HK-2 (cell line): ENCODE measurements at regions not wholly inside any gene's neighbourhood (a gene's known extent, or its start where the extent isn't known, plus 50 kb on each side); places are given as distances from the start of the nearest gene placed in this dataset.

Source experiments
- DNase-seq: peaks from one replicate; pipeline ENCODE4 v3.0.0-alpha.2; 2018; ENCODE audit not compliant: unreplicated experiment

- DNase-seq = no peak
These were observed 275.4 kb upstream of the C2CD4B start for GRCh38 chr15:62440362-62441105.

- DNase-seq = peak; percentile 51
These were observed 279.3 kb upstream of the C2CD4B start for GRCh38 chr15:62444104-62445022.

- no peak for DNase-seq
These were observed 280.2 kb upstream of the C2CD4B start for GRCh38 chr15:62445244-62445643.

GRCh38 chr15:62446984-62447383, 281.9 kb upstream of the C2CD4B start:
- no peak for DNase-seq

- no peak for DNase-seq
These were observed 282.7 kb upstream of the C2CD4B start for GRCh38 chr15:62447742-62448141.

GRCh38 chr15:62449638-62450037, 284.6 kb upstream of the C2CD4B start:
- no peak for DNase-seq

DNA sequence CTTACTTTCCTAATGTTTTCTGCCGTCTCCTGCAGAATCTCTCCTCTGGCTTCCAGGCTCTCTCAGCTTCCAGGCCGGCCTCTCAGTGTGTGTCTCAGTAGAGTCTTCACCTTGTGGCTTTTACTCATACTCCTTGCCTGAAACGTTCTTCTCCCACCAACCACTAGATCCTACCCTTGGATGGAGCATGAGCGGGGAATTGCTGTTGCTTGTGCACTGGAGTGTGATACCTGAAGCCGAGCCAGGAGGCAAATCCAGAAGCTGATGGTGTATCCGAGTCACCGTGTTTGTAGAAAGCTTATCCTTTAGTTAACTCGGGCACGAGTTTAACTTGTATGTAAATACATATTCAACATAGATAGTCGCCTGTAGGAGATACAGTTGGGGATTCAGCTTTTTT, 285.0 kb upstream of the C2CD4B start:
- DNase-seq = peak; percentile 16

DNA sequence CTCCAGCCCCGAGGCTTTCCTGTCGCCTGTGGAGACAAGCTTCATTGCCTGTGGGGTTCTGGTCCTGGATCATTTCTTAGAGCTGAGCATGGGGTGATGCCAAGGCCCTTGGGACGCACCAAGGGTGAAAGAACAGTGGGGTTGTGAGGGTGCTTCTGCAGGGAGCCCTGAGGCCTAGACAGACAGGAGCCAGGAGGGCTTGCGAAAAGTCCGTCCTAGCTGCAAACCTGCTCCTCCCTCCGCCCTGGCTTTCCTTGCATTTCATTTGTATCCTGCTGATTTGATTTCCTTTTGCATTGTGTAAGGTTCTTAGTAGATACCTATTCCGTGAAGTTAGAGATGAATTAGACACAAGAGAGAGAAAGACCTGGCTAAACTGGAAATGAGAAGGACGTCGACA, 286.9 kb upstream of the C2CD4B start:
- no peak for DNase-seq

- no peak for DNase-seq
These were observed 287.6 kb upstream of the C2CD4B start for GRCh38 chr15:62452667-62453066.

DNA sequence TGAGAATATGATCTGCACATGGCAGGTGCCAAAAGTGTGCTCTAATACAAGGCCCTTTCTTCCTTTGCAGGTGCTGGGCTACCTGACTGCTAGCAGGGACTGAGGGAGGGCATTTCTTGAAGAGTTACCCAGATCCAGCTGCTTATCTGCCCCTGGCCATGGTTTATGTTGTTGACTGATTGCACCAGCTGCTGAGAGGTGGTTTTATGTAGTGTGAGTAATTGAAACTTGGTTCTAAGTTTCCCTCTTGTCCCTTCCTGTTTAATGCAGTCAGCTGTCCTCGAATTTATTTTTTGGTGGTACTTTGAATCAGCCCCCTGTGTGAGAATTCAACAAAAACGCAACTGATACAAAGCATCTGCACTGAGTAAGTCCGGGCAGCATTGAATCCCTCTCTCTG, 288.3 kb upstream of the C2CD4B start:
- no peak for DNase-seq

DNA sequence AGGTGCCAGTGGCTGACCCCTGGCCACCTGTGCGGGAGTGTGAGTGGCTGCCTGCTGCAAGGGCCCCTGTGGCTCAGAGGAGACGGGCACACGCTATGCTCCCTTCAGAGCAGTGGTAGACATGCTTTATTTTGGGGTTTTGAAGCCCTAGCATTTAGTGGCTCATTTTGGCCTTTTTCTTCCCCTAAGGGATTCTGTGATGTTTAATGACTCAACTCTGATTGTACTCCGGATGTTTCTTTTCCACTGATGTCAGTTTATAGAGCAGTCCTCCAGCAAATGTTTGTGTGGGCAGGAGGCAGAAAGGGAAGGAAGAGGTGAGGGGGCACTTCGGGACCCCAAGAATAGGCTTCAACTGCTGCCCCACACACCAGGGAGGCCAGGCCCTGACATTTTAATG, 288.9 kb upstream of the C2CD4B start:
- no peak for DNase-seq

- no peak for DNase-seq
These were observed 289.6 kb upstream of the C2CD4B start for GRCh38 chr15:62454567-62455172.

DNA sequence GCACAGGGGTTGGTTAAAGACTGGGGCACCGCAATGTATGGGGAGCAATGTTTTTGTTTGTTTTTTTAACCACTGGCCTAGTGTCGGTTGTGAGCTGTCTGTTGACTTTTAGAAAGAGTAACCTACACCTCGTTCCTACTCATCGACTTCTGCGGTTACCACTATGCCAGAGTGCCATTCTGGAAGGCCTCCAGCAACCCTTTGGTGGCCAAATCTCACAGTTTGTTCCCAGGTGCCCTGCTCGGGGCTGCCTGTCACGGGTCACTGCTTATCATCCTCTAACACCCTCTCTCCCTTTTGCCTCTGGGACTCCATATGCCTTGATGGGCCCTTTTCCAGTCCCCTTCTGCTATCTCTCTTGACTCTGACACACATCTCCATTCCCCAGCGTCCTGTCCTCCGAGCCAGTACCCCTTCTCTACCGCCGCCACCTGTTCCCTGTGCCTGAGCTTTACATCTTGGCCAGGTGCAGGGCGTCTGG, 290.4 kb upstream of the C2CD4B start:
- DNase-seq = no peak

- no peak for DNase-seq
These were observed 291.2 kb upstream of the C2CD4B start for GRCh38 chr15:62456011-62456920.

- DNase-seq = no peak
These were observed 292.0 kb upstream of the C2CD4B start for GRCh38 chr15:62457100-62457499.

GRCh38 chr15:62459875-62460274, 294.8 kb upstream of the C2CD4B start:
- no peak for DNase-seq

DNA sequence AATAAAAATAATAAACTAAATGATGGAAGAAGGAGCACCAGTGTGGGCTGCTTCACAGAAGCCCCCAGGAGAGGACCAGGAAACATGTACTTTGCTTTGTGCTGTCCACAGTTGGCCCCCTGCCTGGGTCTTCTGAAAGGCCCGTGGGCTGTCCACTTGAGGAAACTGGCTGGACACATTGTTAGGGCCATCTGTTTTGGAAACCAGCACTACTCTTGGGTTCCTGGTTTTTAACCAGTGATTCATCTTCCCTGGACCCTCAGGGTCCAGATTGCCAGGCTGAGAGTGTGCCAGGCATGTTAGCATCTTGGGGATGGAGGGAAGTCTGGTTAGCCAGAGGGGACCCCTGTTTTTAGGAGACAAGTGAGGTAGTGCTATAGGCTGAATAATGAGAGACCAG, 297.2 kb upstream of the C2CD4B start:
- no peak for DNase-seq

DNA sequence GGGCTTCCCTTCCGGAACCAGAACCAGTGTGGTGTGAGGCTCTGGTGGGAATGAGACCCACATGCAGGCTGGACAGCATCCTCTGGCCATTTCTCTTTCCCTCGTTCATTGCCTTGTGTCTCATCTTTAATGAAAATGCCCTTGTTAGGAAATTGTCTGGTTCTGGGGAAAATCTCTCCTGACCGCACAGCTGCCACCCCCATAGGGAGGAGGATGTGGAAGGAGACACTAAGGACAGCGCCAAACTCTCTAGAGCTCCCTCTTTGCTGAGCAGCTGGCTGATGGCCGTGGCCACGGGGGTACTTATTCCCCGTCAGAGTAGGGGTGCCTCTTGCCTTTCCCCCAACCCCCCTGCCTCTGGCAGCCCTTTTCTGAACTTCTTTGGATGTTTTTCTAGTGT, 297.6 kb upstream of the C2CD4B start:
- no peak for DNase-seq

DNA sequence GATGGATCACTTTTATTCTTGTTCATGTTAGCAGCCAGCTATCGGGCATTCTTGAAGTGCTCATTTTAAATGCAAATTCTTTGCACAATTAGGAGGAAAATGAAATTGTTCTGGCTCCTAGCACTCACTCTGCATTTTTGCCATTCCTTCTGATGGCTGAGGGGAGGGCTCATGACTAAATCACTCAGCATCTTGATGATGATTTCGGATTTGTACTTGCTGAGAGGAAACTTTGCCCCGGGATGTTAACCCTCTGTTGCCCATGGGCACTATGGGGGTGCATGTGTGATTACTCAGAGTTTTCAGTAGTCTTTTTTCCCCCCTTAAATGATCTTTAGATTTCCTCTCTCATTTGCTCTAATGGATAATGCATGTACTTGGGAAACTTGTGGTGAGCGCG, 299.6 kb upstream of the C2CD4B start:
- no peak for DNase-seq

GRCh38 chr15:62465173-62465572, 300.1 kb upstream of the C2CD4B start:
- no peak for DNase-seq

DNA sequence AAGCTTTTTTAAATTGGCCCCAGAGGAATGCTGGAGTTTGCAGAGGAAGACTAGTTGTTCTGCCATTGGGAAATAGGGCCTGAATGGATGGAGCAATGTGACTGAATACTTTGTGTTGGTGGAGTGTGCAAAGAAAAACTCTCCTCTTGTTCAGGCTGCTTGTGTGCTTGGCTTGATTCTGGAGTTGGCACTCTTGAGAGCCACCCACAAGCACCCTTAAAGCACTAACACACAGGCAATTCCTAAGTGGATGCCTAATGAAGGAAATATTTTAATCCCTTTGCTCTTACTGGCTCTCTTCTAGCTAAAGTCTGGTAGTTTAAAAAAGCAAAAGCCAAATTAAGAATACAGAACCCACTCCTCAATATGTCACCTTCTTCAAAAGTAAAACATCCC, 304.4 kb upstream of the C2CD4B start:
- no peak for DNase-seq
